NCI-H446 treated with DMSO at 0.1 percent for 48 hours (cell line): ENCODE measurements at regions not wholly inside any gene's neighbourhood (a gene's known extent, or its start where the extent isn't known, plus 50 kb on each side); places are given as distances from the start of the nearest gene placed in this dataset.
A peak's percentile ranks its signal among the peaks of the same experiment; 100 is the strongest.
"Not testable (repeated sequence)": the region's sequence is repeated elsewhere in the genome, so short reads cannot be mapped to it uniquely, and the experiment has no call there.

ENCODE experiments used
- DNase-seq: peaks from one replicate; lab custom pipeline; 2025; lab: John Stamatoyannopoulos, UW

DNA sequence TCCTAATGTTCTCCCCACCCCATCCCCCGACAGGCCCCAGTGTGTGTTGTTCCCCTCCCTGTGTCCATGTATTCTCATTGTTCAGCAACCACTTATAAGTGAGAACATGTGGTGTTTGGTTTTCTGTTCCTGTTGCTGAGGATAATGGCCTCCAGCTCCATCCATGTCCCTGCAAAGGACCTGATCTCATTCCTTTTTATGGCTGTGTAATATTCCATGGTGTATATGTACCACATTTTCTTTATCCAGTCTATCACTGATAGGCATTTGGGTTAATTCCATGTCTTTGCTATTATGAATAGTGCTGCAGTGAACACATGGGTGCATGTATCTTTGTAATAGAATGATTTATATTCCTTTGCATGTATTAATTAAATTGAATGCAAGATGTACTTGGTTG is 104.8 kb upstream of the WIPF3 start:
- DNase-seq, result not testable (repeated sequence)

- not testable (repeated sequence) for DNase-seq
These were observed 102.5 kb upstream of the WIPF3 start for GRCh38 chr7:29703830-29704229.

GRCh38 chr7:29709002-29709401 is 97.3 kb upstream of the WIPF3 start:
- not testable (repeated sequence) for DNase-seq

- not testable (repeated sequence) for DNase-seq
These were observed 83.2 kb upstream of the WIPF3 start for GRCh38 chr7:29723127-29723526.

DNA sequence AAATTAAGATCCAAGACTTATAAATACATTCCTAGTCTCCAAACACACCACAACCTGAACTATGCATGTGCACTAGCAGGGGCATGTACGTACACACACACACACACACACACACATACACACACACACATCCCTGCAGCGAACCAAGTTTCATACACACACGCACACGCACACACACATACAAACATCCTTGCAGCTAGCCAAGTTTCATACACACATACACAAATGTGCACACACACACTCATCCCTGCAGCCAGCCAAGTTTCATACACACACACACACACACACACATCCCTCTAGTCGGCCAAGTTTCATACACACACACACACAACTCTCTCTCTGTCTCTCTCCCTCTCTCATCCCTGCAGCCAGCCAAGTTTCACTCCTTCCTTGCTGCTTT is 82.7 kb upstream of the WIPF3 start:
- DNase-seq, result no peak

GRCh38 chr7:29729534-29730165 is 76.7 kb upstream of the WIPF3 start:
- not testable (repeated sequence) for DNase-seq

DNA sequence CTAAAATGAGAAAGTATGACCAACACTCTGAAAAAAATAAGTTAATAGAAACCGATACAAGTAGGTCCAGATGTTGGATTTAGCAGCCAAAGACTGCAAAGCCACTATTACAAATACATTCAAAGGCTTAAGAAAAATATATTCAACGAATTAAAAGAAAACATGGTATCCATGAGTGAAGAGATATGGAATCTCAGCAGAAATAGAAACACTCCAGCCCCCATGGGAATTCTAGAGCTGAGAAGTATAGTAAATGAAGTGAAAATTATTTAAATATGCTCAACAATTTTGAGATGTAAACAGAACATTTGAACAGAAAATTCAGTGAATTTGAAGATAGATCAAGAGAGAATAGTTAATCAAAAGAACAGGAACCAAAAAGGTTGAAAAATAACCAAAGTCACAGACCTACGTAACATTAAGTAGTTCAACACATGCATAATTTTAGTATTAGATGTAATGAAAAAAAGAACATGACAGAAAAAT is 72.0 kb upstream of the WIPF3 start:
- DNase-seq, result no peak

- not testable (repeated sequence) for DNase-seq
These were observed 58.6 kb upstream of the WIPF3 start for GRCh38 chr7:29747645-29748245.

- DNase-seq, result peak; percentile 3
These were observed 57.8 kb upstream of the WIPF3 start for GRCh38 chr7:29748286-29749099.

- DNase-seq, result no peak
These were observed 56.5 kb upstream of the WIPF3 start for GRCh38 chr7:29749701-29750321.

DNA sequence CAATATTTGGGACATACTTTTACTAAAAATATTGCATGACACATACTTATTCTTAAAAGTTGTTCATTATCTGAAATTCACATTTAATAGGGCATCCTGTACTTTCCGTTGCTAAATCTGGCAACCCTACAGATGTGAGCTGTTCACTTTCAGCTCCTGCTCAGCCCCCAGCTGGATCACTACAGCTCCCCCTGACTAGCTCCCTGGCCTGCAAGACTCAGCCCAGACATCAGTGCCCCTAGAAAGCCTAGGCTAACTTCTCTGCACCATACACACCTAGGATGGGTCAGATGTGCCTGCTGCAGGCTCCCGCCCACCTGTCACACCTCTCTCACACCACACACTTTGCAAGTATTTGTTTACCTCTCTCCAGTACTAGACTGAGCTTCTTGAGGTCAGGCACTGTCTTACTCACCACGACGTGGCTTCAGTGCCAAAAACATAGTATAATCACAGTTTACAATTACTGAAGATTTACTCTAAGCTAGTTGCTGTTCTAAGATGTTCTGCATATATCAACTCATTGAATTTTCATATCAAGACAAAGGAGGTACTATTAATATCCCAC is 55.9 kb upstream of the WIPF3 start:
- not testable (repeated sequence) for DNase-seq

GRCh38 chr7:29751012-29751411 is 55.3 kb upstream of the WIPF3 start:
- DNase-seq, result not testable (repeated sequence)

- no peak for DNase-seq
These were observed 51.3 kb upstream of the WIPF3 start for GRCh38 chr7:29754874-29755490.
